K562 (cell line): ENCODE measurements at regions not wholly inside any gene's neighbourhood (a gene's known extent, or its start where the extent isn't known, plus 50 kb on each side); places are given as distances from the start of the nearest gene placed in this dataset.

Experiments used
- ATAC-seq: fragments of 200-7000 bp; cut with Tn5 transposase; 3 replicates; pipeline ENCODE4 v1.9.1; 2020; ENCODE audit warnings: moderate library complexity
- BruUV-seq: library from RNA; stranded (reverse); fragments of 400-500 nt; replicated peaks from 2 replicates; lab custom pipeline; 2021; lab: Mats Ljungman, UMichigan
- CTCF ChIA-PET: fragments of 300-600 bp; formaldehyde crosslinking; extraction: SDS; loops from one replicate; lab custom pipeline; 2021; ENCODE audit warnings: low intra/inter-chr PET ratio; lab: Yijun Ruan, JAX
- POLR2A ChIA-PET: fragments of 300-600, 350-650 bp; sonication (Branson Sonifier 250); formaldehyde crosslinking; extraction: SDS; loops from one replicate; lab custom pipeline; 2021; ENCODE audit warnings: antibody characterized with exemption, inconsistent platforms; lab: Yijun Ruan, JAX
- DNase-seq, 4 experiments: peaks; one replicate each; pipeline versions ENCODE4 v3.0.0 to v3.0.0-alpha.2; 2011 to 2018; ENCODE audit warnings: low spot score in 3 of 4, mixed read lengths in 3 of 4; ENCODE audit errors: extremely low read depth in 1 of 4
- FAIRE-seq: peaks from 2 replicates; lab custom pipeline; 2011; peaks lifted over from hg19 to GRCh38; lab: Jason Lieb, UNC
- H2AFZ ChIP-seq: 2 replicates; pipeline ENCODE4 v1.6.0; 2011; ENCODE audit warnings: low read depth, low read length, control low read depth, inconsistent platforms
- H3K27ac ChIP-seq: fragments of 200-600 bp; 3 replicates; pipeline ENCODE4 v1.8.0; 2011; ENCODE audit warnings: low read depth, mild to moderate bottlenecking, control low read depth, inconsistent platforms, low read length, moderate library complexity, mixed read lengths; ENCODE audit errors: extremely low read depth
- H3K27me3 ChIP-seq, 2 experiments: fragments of 300-600 bp in 1 of 2; 2 replicates in 1 of 2; 3 replicates in 1 of 2; pipeline versions ENCODE4 v1.6.0 to v1.8.0; 2011; ENCODE audit warnings: inconsistent platforms in 2 of 2, low read length in 2 of 2, mild to moderate bottlenecking in 1 of 2, mixed read lengths in 1 of 2, moderate library complexity in 1 of 2; ENCODE audit not compliant: control insufficient read depth in 2 of 2, insufficient read depth in 2 of 2
- H3K36me3 ChIP-seq: fragments of 300-600 bp; 3 replicates; pipeline ENCODE4 v1.8.0; 2011; ENCODE audit warnings: mild to moderate bottlenecking, low read length, inconsistent platforms; ENCODE audit not compliant: control insufficient read depth, insufficient read depth
- H3K4me1 ChIP-seq, 2 experiments: fragments of 200-600 bp in 1 of 2; replicated peaks in 1 of 2; 2 replicates in 1 of 2; 3 replicates in 1 of 2; pipeline versions ENCODE4 v1.5.1 to v1.8.0; 2011; ENCODE audit warnings: inconsistent platforms in 2 of 2, low read length in 2 of 2, mild to moderate bottlenecking in 1 of 2, mixed read lengths in 1 of 2, moderate library complexity in 1 of 2; ENCODE audit not compliant: control insufficient read depth in 2 of 2, insufficient read depth in 2 of 2
- H3K4me2 ChIP-seq: 2 replicates; pipeline ENCODE4 v1.6.1; 2011; ENCODE audit warnings: low read length, control low read depth, inconsistent platforms, mixed read lengths; ENCODE audit not compliant: insufficient read depth
- H3K4me3 ChIP-seq: fragments of 200-600 bp; sonication (generic), shearing (Covaris generic); 2 replicates; pipeline ENCODE4 v1.5.1; 2016; ENCODE audit warnings: control low read depth, inconsistent platforms
- H3K79me2 ChIP-seq: fragments of 200-600 bp; 3 replicates; pipeline ENCODE4 v1.8.0; 2011; ENCODE audit warnings: low read length, inconsistent platforms; ENCODE audit not compliant: control insufficient read depth, insufficient read depth
- H3K9ac ChIP-seq, 2 experiments: 2 replicates each; pipeline versions ENCODE4 v1.6.0 to v1.6.1; 2011; ENCODE audit warnings: low read depth in 2 of 2, low read length in 2 of 2, control low read depth in 1 of 2, inconsistent platforms in 1 of 2, mild to moderate bottlenecking in 1 of 2, mixed read lengths in 1 of 2; ENCODE audit not compliant: insufficient read depth in 1 of 2
- H3K9me1 ChIP-seq: one replicate; pipeline ENCODE4 v1.6.0; 2011; ENCODE audit warnings: inconsistent platforms, mild to moderate bottlenecking, low read length, moderate library complexity; ENCODE audit not compliant: control insufficient read depth, insufficient read depth
- H3K9me3 ChIP-seq: replicated peaks from 2 replicates; pipeline ENCODE4 v1.5.1; 2011; ENCODE audit warnings: low read depth, low read length, inconsistent platforms; ENCODE audit not compliant: control insufficient read depth, insufficient read depth
- H4K20me1 ChIP-seq: replicated peaks from 2 replicates; pipeline ENCODE4 v1.6.1; 2011; ENCODE audit warnings: low read length, inconsistent platforms, mixed read lengths; ENCODE audit not compliant: control insufficient read depth, insufficient read depth
- DEAF1 ChIP-seq: fragments of 450-650 bp; formaldehyde crosslinking; IDR thresholded peaks from 2 replicates; pipeline ENCODE4 v1.4.0; 2020; ENCODE audit warnings: mild to moderate bottlenecking, moderate library complexity
- ETS2 ChIP-seq: IDR thresholded peaks from 2 replicates; pipeline ENCODE4 v1.6.1; 2016; ENCODE audit warnings: borderline replicate concordance, missing genetic modification characterization, mild to moderate bottlenecking, moderate library complexity, missing compliant biosample characterization; ENCODE audit not compliant: poor library complexity, severe bottlenecking
- FOXO4 ChIP-seq: fragments of 450-650 bp; formaldehyde crosslinking; IDR thresholded peaks from 2 replicates; pipeline ENCODE4 v1.4.0; 2020; ENCODE audit warnings: mild to moderate bottlenecking, moderate library complexity
- NCOA6 ChIP-seq: fragments of 450-650 bp; IDR thresholded peaks from 2 replicates; pipeline ENCODE4 v1.6.1; 2017; ENCODE audit warnings: mild to moderate bottlenecking
- RNF2 ChIP-seq: sonication (generic); IDR thresholded peaks from 2 replicates; pipeline ENCODE4 v1.6.1; 2016
- SRSF7 ChIP-seq: fragments of 200-400 bp; formaldehyde crosslinking; optimal IDR thresholded peaks from 2 replicates; pipeline ENCODE3; 2017; ENCODE audit warnings: mild to moderate bottlenecking, low read depth, low read length
- YBX1 ChIP-seq: fragments of 450-650 bp; IDR thresholded peaks from 2 replicates; pipeline ENCODE4 v1.7.1; 2016; ENCODE audit warnings: mild to moderate bottlenecking
- ZNF764 ChIP-seq: fragments of 250-450 bp; sonication (Bioruptor Pico); IDR thresholded peaks from 2 replicates; pipeline ENCODE4 v1.4.0; 2020; ENCODE audit warnings: low read depth, mild to moderate bottlenecking, moderate library complexity
- ZNF77 ChIP-seq: fragments of 250-450 bp; sonication (Bioruptor Pico); IDR thresholded peaks from 2 replicates; pipeline ENCODE4 v1.5.0; 2020
- WGBS: fragments of 100-300 bp; shearing (Covaris generic); methylation state at CpG from one replicate; pipeline ENCODE4 v1.1.6; 2016; ENCODE audit warnings: low coverage, mixed read lengths; ENCODE audit not compliant: insufficient coverage; ENCODE audit errors: missing lambda C conversion rate; 5-methylcytosine and 5-hydroxymethylcytosine counted together
- in situ Hi-C: fragments of 300-500 bp; cut with MboI; formaldehyde crosslinking; loops from 4 replicates; pipeline ENCODE4 v1.15.0; 2018; ENCODE audit warnings: inconsistent platforms, mixed read lengths
- intact Hi-C: fragments of 100-400 bp; cut with micrococcal nuclease; formaldehyde crosslinking; loops from 2 replicates; pipeline ENCODE4 v1.14.2; 2022

- Histone ChIP-seq H3K9ac (no peak overlapping the region), H3K4me2 (no peak overlapping the region), H3K4me1 (no peaks in the 10 kb centered on the region), H3K36me3 (no peaks in the 10 kb centered on the region), H3K9me3 (no peaks in the 10 kb centered on the region), H3K27ac (no peak overlapping the region), H3K9me1 (no peaks in the 10 kb centered on the region), H2AFZ (no peak overlapping the region), H3K4me3 (no peak overlapping the region), H4K20me1 (no peaks in the 10 kb centered on the region), H3K27me3 (no peaks in the 10 kb centered on the region), H3K79me2 (no peaks in the 10 kb centered on the region)
- 0% methylated on average over 1 of the region's 1 CpG for WGBS
- ChIA-PET CTCF (no interaction called here), POLR2A (no interaction called here)
- DNase-seq (no peak), ATAC-seq (no peak), FAIRE-seq (no peak)
- no TSS peak for BruUV-seq
- intact Hi-C loops, result no loop called here
- TF ChIP-seq ZNF77 (no peak), ZNF764 (CRISPR knock-in tag) (no peak), FOXO4 (CRISPR knock-in tag) (no peak), RNF2 (no peak), DEAF1 (no peak), YBX1 (no peak), SRSF7 (no peak), ETS2 (no peak), NCOA6 (no peak)
- in situ Hi-C loops, result no loop called here
Observed at GRCh38 chr6:112821476-112821875, 474.3 kb downstream of the RFPL4B start.
